Effector memory CD8-positive, alpha-beta T cell (primary cell): ENCODE measurements at regions not wholly inside any gene's neighbourhood (a gene's known extent, or its start where the extent isn't known, plus 50 kb on each side); places are given as distances from the start of the nearest gene placed in this dataset.

ENCODE experiments used
- ATAC-seq: fragments of 150-1000 bp; cut with Tn5 transposase; replicated peaks from 2 replicates; pipeline ENCODE4 v1.10.0; 2021; ENCODE audit warnings: mild to moderate bottlenecking, moderate library complexity
- DNase-seq, 3 experiments: peaks; one replicate each; pipeline ENCODE4 v3.0.0; 2021
- H3K27ac Mint-ChIP-seq, 2 donors: one replicate each; pipeline ENCODE4 v1.8.0; 2022; ENCODE audit warnings: mild to moderate bottlenecking in 2 of 2, mixed read lengths in 2 of 2, moderate library complexity in 2 of 2
- H3K27me3 Mint-ChIP-seq, 2 donors: one replicate each; pipeline ENCODE4 v1.8.0; 2022; ENCODE audit warnings: mixed read lengths in 2 of 2
- H3K36me3 Mint-ChIP-seq: one replicate; pipeline ENCODE4 v1.8.0; 2022; ENCODE audit warnings: mild to moderate bottlenecking, moderate library complexity, mixed read lengths; ENCODE audit not compliant: insufficient read depth
- H3K4me1 Mint-ChIP-seq, 2 donors: one replicate each; pipeline ENCODE4 v1.8.0; 2022; ENCODE audit warnings: low read depth in 2 of 2, mixed read lengths in 2 of 2
- H3K4me3 Mint-ChIP-seq, 2 donors: one replicate each; pipeline ENCODE4 v1.8.0; 2022; ENCODE audit warnings: mild to moderate bottlenecking in 2 of 2, mixed read lengths in 2 of 2, moderate library complexity in 2 of 2
- H3K9me3 Mint-ChIP-seq, 2 donors: one replicate each; pipeline ENCODE4 v1.8.0; 2022; ENCODE audit warnings: mixed read lengths in 2 of 2

- H3K9me3 Mint-ChIP-seq, result peaks cover 15 to 25% of the 10 kb centered on the region in 2 donors
- ATAC-seq, result no peak
- H3K27me3 Mint-ChIP-seq, result no peaks in the 10 kb centered on the region
- H3K36me3 Mint-ChIP-seq, result no peaks in the 10 kb centered on the region
- DNase-seq, result no peak
- H3K4me1 Mint-ChIP-seq, result no peaks in the 10 kb centered on the region
- H3K4me3 Mint-ChIP-seq, result no peak overlapping the region
- H3K27ac Mint-ChIP-seq, result no peak overlapping the region
Measured at GRCh38 chr3:117699058-117699457, 989.5 kb downstream of the TUSC7 start.

GRCh38 chr3:117700573-117701360 is 991.2 kb downstream of the TUSC7 start:
- peaks cover 11 to 14% of the 10 kb centered on the region in 2 donors for H3K9me3 Mint-ChIP-seq
- no peak overlapping the region for H3K4me3 Mint-ChIP-seq
- no peaks in the 10 kb centered on the region for H3K4me1 Mint-ChIP-seq
- no peak for DNase-seq
- no peaks in the 10 kb centered on the region for H3K27me3 Mint-ChIP-seq
- H3K36me3 Mint-ChIP-seq, result no peaks in the 10 kb centered on the region
- no peak for ATAC-seq
- H3K27ac Mint-ChIP-seq, result no peak overlapping the region

- Mint-ChIP-seq H3K4me1 (no peaks in the 10 kb centered on the region), H3K27ac (no peak overlapping the region), H3K4me3 (no peak overlapping the region), H3K36me3 (no peaks in the 10 kb centered on the region), H3K9me3 (peaks cover 2 to 8% of the 10 kb centered on the region in 2 donors), H3K27me3 (no peaks in the 10 kb centered on the region)
- ATAC-seq (no peak), DNase-seq (no peak)
Measured at GRCh38 chr3:117705011-117705410, 995.4 kb downstream of the TUSC7 start.

GRCh38 chr3:117706037-117706436 is 996.5 kb downstream of the TUSC7 start:
- no peaks in the 10 kb centered on the region for H3K27me3 Mint-ChIP-seq
- ATAC-seq (no peak), DNase-seq (no peak)
- no peaks in the 10 kb centered on the region for H3K4me1 Mint-ChIP-seq
- no peak overlapping the region for H3K4me3 Mint-ChIP-seq
- H3K9me3 Mint-ChIP-seq, result peaks cover 3 to 18% of the 10 kb centered on the region in 2 donors
- H3K36me3 Mint-ChIP-seq, result no peaks in the 10 kb centered on the region
- H3K27ac Mint-ChIP-seq, result no peak overlapping the region

GRCh38 chr3:117706756-117707155 is 997.2 kb downstream of the TUSC7 start:
- Mint-ChIP-seq H3K27ac (no peak overlapping the region), H3K27me3 (no peaks in the 10 kb centered on the region), H3K4me1 (no peaks in the 10 kb centered on the region), H3K36me3 (no peaks in the 10 kb centered on the region), H3K9me3 (peaks cover 3 to 18% of the 10 kb centered on the region in 2 donors), H3K4me3 (no peak overlapping the region)
- DNase-seq (no peak), ATAC-seq (no peak)

GRCh38 chr3:117708601-117709000 is 999.0 kb downstream of the TUSC7 start:
- no peak for DNase-seq
- H3K4me3 Mint-ChIP-seq, result no peak overlapping the region
- peaks cover 3 to 14% of the 10 kb centered on the region in 2 donors for H3K9me3 Mint-ChIP-seq
- H3K27me3 Mint-ChIP-seq, result no peaks in the 10 kb centered on the region
- H3K36me3 Mint-ChIP-seq, result no peaks in the 10 kb centered on the region
- no peak for ATAC-seq
- no peak overlapping the region for H3K27ac Mint-ChIP-seq
- H3K4me1 Mint-ChIP-seq, result no peaks in the 10 kb centered on the region

GRCh38 chr3:117709108-117709507 is 999.5 kb downstream of the TUSC7 start:
- Mint-ChIP-seq H3K36me3 (no peaks in the 10 kb centered on the region), H3K4me3 (no peak overlapping the region), H3K27ac (no peak overlapping the region), H3K27me3 (no peaks in the 10 kb centered on the region), H3K9me3 (peaks cover 3 to 10% of the 10 kb centered on the region in 2 donors), H3K4me1 (no peaks in the 10 kb centered on the region)
- ATAC-seq (no peak), DNase-seq (no peak)

GRCh38 chr3:117710501-117710900 is 1000.9 kb downstream of the TUSC7 start:
- H3K27me3 Mint-ChIP-seq, result no peaks in the 10 kb centered on the region
- peaks cover 3 to 10% of the 10 kb centered on the region in 2 donors for H3K9me3 Mint-ChIP-seq
- no peak overlapping the region for H3K27ac Mint-ChIP-seq
- no peak for ATAC-seq
- H3K36me3 Mint-ChIP-seq, result no peaks in the 10 kb centered on the region
- DNase-seq, result no peak
- no peaks in the 10 kb centered on the region for H3K4me1 Mint-ChIP-seq
- no peak overlapping the region for H3K4me3 Mint-ChIP-seq

- Mint-ChIP-seq H3K4me1 (no peaks in the 10 kb centered on the region), H3K27me3 (no peaks in the 10 kb centered on the region), H3K4me3 (no peak overlapping the region), H3K36me3 (no peaks in the 10 kb centered on the region), H3K9me3 (peaks cover 0 to 4% of the 10 kb centered on the region in 2 donors), H3K27ac (no peak overlapping the region)
- no peak for ATAC-seq
- no peak for DNase-seq
Measured at GRCh38 chr3:117719316-117719926, 1009.8 kb downstream of the TUSC7 start.

GRCh38 chr3:117721866-117722265 is 1012.3 kb downstream of the TUSC7 start:
- Mint-ChIP-seq H3K27me3 (no peaks in the 10 kb centered on the region), H3K4me1 (no peaks in the 10 kb centered on the region), H3K27ac (no peak overlapping the region), H3K4me3 (no peak overlapping the region), H3K36me3 (no peaks in the 10 kb centered on the region), H3K9me3 (peaks cover 0 to 4% of the 10 kb centered on the region in 2 donors)
- DNase-seq (no peak), ATAC-seq (no peak)

GRCh38 chr3:117722856-117723255 is 1013.3 kb downstream of the TUSC7 start:
- Mint-ChIP-seq H3K27ac (no peak overlapping the region), H3K36me3 (no peaks in the 10 kb centered on the region), H3K4me1 (no peaks in the 10 kb centered on the region), H3K9me3 (peaks cover 0 to 2% of the 10 kb centered on the region in 2 donors), H3K4me3 (no peak overlapping the region), H3K27me3 (no peaks in the 10 kb centered on the region)
- ATAC-seq (no peak), DNase-seq (no peak)

- no peak overlapping the region for H3K4me3 Mint-ChIP-seq
Measured at GRCh38 chr3:117723825-117724224, 1014.2 kb downstream of the TUSC7 start.

GRCh38 chr3:117725314-117725713 is 1015.7 kb downstream of the TUSC7 start:
- ATAC-seq (no peak), DNase-seq (no peak)
- no peaks in the 10 kb centered on the region for H3K27me3 Mint-ChIP-seq
- H3K36me3 Mint-ChIP-seq, result no peaks in the 10 kb centered on the region
- no peaks in the 10 kb centered on the region for H3K4me1 Mint-ChIP-seq
- H3K27ac Mint-ChIP-seq, result no peak overlapping the region
- peaks cover 0 to under 1% of the 10 kb centered on the region in 2 donors for H3K9me3 Mint-ChIP-seq
- no peak overlapping the region for H3K4me3 Mint-ChIP-seq

More at GRCh38 chr3:117723825-117724224, 1014.2 kb downstream of the TUSC7 start:
- Mint-ChIP-seq H3K4me1 (no peaks in the 10 kb centered on the region), H3K27me3 (no peaks in the 10 kb centered on the region), H3K9me3 (no peaks in the 10 kb centered on the region), H3K36me3 (no peaks in the 10 kb centered on the region), H3K27ac (no peak overlapping the region)
- ATAC-seq, result no peak
- no peak for DNase-seq

GRCh38 chr3:117726776-117727175 is 1017.2 kb downstream of the TUSC7 start:
- no peak for ATAC-seq
- peaks cover 0 to 12% of the 10 kb centered on the region in 2 donors for H3K9me3 Mint-ChIP-seq
- no peak for DNase-seq
- H3K4me1 Mint-ChIP-seq, result no peaks in the 10 kb centered on the region
- no peaks in the 10 kb centered on the region for H3K36me3 Mint-ChIP-seq
- H3K4me3 Mint-ChIP-seq, result no peak overlapping the region
- H3K27me3 Mint-ChIP-seq, result no peaks in the 10 kb centered on the region
- no peak overlapping the region for H3K27ac Mint-ChIP-seq
